AG20443 (cell line): ENCODE measurements at regions not wholly inside any gene's neighbourhood (a gene's known extent, or its start where the extent isn't known, plus 50 kb on each side); places are given as distances from the start of the nearest gene placed in this dataset.
"Not testable (repeated sequence)": the region's sequence is repeated elsewhere in the genome, so short reads cannot be mapped to it uniquely, and the experiment has no call there.

Experiments
- DNase-seq: peaks from one replicate; pipeline ENCODE4 v3.0.0; 2012; ENCODE audit warnings: low spot score, mixed read lengths

GRCh38 chr10:3932597-3933375 lies 147.8 kb upstream of the KLF6 start:
- no peak for DNase-seq

GRCh38 chr10:3931901-3932300 lies 146.9 kb upstream of the KLF6 start:
- no peak for DNase-seq

- DNase-seq: no peak
Measured at GRCh38 chr10:3931224-3931623, 146.2 kb upstream of the KLF6 start.

DNA sequence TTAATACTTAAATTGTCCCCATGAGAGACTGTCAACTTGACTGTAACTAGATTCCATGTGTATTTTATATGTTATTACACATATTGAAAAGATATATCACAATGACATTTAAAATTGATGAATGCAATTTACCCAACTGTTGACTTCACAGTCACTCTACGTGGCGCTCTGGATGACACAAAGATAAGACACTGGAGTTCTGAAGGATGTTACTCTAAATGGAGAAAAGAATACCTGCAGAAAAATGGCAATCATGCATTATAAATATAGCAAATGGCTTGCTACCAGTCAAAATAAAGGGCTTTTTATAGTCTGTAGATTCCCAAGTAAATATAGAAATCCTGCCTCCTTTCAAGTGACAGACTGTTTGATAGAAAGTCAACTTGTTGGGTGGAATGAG lies 143.6 kb upstream of the KLF6 start:
- no peak for DNase-seq

DNA sequence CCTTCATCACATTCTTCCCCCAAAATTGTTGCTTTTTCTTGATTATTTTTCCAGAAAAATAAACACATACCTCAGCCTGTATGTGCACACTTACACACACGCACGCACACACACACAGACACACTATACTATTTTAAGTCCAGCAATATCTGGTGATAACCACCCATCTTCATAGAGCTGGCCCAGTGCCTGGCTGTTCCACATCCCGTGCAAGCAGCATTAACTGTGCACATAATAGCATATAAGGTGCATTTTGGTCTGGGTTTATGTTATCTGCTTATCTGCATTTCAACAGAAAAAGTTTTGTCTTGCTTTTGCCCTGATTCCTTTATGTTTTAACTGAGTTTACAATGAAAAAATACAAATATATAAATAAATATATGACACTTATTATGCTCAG lies 143.1 kb upstream of the KLF6 start:
- no peak for DNase-seq

DNA sequence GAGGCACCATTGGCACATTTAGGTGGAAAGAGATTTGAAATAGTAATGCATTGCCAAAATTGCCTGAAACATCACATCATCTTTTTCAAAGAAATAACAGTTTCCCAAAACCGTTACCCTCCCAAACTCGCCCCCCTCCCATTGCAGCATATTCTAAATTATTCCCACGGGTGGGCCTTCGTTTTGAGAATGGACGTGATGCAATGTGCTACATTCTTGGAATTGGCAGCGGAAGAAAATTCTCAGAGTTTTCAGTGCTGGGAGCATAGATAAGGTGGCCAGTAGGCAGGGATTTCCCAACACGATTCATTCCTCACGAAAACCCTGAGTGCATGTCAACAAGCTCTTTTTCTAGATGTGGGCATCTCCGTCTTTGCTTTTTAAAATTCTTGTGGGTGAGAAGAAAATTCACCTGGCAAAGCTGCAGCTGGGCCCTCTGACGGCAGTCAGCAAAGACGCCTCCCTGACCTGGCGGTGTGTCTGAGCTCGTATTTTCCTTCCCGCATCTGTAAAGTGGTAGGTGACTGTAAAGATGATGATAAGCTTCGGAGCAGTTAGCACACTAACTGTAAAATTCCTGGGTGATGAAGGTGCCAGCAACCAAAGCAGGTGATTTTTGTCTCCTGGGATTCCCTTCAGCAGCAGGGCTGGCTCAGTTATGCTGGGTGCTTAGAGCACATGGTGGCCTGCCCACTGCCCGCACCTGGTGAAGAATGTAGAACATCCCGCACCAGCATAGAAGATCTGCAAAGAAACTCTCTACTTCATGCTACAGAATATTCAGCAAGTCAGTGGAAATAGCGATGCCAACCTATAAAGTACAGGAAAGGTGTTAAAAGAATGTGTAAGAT lies 141.9 kb upstream of the KLF6 start:
- DNase-seq: no peak

- DNase-seq: no peak
Measured at GRCh38 chr10:3926258-3926657, 141.2 kb upstream of the KLF6 start.

DNA sequence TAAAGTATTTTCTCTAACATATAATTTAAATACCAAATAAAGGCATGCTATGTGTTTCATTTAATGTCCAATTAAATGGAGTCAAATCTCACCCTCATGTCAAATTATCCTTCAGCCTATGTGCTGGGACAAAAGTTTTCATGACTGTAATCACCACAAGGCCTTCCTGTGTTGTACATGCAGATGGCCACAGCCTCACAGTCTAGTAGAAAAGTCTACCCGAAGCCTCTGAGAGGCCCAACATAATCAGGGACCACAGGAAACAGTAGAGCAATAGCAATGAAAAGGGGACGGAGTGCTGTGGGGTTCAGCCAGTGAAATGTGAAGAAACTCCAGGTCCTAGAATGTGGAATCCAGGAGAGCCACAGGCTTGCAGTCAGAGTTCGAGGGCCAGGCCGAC lies 140.2 kb upstream of the KLF6 start:
- DNase-seq: no peak

DNA sequence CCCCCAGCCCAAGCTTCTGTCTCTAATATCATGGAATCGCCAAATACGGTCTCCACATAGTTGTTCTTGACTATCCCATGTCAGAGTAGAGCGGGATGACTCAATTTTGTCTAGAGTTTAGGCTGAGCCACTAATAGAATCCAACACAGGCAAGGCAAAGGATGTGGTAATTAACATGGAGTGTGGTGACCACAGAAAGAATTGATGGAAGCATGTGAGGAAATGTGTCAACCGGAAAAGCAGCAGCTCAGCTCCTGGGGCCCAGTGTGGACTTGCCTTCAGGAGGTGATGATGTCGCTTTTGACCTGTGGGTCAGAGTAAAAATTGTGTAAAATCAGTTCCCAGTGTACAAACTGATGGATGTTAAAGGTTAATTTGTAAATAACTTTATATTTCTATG lies 139.3 kb upstream of the KLF6 start:
- DNase-seq: peak; percentile 77

GRCh38 chr10:3923033-3923432 lies 138.0 kb upstream of the KLF6 start:
- DNase-seq: no peak

DNA sequence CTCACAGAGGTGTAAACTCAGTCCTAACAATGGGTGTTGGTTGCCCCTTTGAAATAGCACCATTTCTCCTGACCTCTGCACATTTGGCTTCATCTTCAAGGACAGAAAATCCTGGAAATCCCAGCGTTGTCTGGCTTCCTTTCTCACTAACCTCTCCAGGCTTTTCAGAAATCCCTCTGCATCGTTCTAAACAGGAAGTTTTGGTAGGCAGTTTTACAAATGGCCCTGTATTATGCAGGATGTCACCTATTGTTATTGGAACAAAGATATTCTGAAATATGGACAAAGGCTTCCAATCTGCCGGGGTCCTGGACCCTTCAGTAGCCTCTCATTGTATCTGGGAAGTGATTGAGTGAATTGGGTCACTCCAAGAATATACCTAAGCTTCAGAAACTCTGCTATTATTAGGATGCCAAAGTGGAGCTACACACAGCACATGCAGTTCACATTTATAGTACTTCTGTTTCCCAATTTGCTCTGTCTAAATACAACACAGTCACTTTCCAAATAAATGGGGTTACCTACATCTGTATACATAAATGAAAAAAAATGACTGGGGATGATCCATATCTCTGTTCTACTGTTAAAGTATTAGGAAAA lies 134.8 kb upstream of the KLF6 start:
- DNase-seq: no peak

DNA sequence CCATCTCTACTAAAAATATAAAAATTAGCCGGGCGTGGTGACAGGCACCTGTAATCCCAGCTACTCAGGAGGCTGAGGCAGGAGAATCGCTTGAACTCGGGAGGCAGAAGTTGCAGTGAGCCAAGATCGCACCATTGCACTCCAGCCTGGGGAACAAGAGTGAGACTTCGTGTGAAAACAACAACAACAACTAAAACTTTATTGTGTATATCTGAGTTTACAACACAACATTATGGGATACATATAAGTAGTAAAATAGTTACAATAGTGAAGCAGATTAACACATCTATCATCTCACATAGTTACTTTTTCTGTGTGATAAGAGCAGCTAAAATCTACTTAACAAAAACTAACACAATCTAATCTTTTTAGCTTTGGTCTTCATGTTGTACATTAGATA lies 132.4 kb upstream of the KLF6 start:
- DNase-seq: not testable (repeated sequence)

- DNase-seq: no peak
Measured at GRCh38 chr10:3914733-3915132, 129.7 kb upstream of the KLF6 start.

DNA sequence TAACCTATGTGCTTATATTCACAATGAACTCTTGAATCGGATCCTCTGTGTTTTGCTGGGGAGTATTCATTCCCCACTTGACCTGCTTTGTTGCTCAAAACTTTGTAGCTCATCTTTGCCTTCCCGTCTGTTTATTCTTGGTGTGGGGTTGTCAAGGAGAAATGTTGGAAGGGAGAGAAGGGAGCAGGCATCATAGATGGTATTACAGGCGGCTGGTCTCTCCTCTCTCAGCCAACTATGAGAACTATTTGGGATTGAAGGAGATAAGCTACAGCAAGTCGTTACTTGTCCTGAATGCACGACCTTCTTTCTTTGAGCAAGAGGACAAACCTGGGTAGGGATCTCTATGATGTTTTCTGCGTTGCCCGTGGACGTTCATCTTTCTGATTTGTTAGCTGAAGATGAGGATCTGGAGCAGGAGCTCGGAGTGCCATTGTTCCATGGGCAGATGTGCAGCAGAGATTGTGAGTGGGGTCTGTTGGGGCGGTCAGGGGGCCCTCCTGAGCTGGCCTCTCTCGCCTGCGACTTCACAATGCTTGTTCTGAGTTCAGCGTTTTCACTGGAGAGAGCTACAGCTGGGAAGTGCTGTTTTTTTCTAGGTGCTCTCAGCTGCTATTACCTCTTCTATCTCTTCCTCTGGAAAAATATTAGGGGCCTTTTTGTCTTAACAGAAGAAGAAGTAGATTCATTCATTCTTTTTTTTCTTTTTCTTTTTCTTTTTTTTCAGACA lies 126.9 kb upstream of the KLF6 start:
- DNase-seq: peak; percentile 65

DNA sequence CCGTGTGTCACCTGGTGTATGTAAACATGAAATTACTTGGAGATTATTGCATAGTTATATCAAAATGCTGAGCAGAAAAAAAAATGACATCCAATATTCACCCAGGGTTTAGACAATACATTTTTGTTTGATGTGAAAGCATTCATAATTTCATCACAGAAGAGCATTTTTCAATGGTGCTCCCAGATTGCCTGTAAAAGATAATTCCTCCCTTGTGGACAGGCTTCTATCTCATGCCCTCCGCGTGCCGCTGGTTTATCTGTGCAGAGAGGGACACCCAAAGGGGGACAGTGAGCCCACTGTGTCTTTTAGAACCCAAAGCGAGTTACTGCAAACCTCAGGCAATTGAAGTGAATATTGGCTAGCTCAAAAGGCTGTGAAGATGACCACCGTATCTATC lies 126.2 kb upstream of the KLF6 start:
- DNase-seq: no peak

DNA sequence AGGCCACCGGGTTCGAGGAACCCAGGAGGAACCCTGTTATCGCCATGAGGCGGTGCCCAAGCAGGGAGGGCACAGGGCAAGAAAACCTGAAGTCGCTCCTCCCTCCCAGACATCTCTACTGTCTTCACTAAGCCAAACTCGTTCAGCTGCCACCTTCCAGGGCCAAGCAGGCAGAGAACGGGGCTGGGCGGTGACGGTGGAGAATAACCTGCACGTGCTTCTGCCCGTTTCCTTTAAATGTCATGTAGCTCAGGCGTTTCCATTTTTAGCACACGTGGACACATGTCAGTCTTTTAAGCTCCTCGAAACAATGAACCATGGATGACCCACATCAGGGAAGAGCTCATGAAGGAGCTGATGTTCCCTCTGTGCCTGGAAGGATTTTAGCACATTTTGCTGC lies 124.3 kb upstream of the KLF6 start:
- no peak for DNase-seq

DNA sequence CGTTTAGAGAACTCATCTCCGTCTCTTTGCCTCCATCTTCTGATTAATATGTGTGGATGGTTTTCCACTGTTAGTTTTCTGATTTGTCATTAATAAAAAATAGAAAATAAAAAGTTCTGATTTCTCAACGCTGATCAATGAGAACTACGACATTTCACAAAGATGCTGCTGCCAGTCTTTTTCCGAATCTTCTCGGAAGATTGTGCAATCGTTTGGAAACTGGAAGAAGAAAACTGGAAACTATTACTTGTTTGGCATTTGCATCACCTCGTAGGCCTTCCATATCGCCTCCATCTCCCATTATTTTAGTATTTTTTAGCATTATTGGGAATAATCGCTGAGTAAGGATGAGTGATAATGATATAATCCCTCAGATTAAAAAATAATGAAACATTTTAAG lies 123.2 kb upstream of the KLF6 start:
- DNase-seq: no peak

DNA sequence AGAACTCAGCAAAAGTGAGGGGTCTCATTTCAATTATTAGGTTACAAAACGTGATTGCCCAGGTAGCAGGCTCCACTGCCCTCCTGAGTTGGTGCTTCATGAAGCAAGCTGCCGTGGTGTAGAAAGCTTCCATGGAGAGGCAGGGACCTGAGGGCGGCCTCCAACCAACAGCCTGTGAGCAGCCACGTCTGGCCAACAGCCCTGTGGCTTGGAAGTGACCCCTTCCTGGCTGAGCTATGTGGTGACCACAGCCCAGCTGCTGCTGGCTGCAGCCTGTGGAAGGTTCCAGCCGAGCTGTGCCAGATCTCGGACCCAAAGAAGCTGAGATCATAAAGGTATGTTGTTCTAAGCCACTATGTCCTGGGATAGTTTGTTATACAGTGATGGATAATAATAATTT lies 122.5 kb upstream of the KLF6 start:
- peak; percentile 55 for DNase-seq

DNA sequence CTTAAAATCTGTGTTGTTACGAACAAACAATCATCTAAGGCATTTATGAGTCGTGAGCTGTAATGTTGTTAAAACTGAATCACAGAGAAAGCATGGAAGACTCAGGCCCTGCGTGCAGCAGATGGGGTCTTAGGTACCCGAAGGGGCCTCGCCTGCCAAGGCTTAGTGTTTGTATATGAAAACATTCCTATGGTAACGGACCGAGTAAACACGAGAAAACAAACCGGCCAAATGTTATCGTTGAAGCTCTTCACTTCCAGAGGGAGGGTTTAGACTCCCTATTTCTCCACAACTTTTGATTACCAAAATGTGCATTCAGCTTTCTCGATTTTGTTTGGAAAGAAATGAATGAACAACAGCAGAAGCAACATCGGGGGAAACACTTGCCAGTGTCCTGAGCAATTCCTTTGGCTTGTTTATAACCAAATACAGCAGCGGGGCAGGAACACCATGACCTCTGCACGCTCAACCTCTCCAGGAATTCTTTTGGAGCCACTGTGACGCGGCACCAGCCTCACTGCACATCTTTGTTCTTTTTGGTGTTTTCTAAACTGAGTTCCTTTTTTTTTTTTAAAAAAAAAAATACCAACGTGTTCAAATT lies 121.6 kb upstream of the KLF6 start:
- no peak for DNase-seq

GRCh38 chr10:3904419-3904960 lies 119.5 kb upstream of the KLF6 start:
- no peak for DNase-seq

- peak; percentile 35 for DNase-seq
Measured at GRCh38 chr10:3902809-3903410, 117.9 kb upstream of the KLF6 start.
